ENCODE measurements at regions not wholly inside any gene's neighbourhood (a gene's known extent, or its start where the extent isn't known, plus 50 kb on each side); places are given as distances from the start of the nearest gene placed in this dataset.

DNA sequence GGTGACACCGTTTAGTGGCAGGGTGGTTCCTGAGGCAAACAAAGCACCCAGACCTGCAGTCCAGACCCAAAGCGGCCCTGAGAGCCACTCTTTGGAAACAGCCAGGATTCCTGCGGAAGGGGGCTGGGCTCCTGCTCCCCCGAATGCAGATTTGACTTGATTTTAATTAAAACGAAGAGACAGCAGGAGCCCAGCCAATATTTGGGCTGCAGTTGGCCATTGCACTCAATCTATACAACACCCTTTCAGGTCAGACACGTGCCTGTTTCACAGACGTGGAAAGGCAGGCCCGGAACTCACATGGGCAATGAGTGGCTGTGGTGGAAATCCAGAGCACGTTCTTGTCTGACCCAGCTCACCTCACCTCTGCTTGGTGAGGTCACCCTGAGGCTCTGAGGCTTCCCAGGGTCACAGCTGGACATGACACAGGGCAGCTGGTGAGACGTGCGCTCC is 122.4 kb downstream of the NDUFA10 start:
- TF ChIP-seq, protein P1, sequence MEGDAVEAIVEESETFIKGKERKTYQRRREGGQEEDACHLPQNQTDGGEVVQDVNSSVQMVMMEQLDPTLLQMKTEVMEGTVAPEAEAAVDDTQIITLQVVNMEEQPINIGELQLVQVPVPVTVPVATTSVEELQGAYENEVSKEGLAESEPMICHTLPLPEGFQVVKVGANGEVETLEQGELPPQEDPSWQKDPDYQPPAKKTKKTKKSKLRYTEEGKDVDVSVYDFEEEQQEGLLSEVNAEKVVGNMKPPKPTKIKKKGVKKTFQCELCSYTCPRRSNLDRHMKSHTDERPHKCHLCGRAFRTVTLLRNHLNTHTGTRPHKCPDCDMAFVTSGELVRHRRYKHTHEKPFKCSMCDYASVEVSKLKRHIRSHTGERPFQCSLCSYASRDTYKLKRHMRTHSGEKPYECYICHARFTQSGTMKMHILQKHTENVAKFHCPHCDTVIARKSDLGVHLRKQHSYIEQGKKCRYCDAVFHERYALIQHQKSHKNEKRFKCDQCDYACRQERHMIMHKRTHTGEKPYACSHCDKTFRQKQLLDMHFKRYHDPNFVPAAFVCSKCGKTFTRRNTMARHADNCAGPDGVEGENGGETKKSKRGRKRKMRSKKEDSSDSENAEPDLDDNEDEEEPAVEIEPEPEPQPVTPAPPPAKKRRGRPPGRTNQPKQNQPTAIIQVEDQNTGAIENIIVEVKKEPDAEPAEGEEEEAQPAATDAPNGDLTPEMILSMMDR (IDR thresholded peaks at IDR 0.05), result no peak
- TF ChIP-seq EP300 (IDR thresholded peaks at IDR 0.05), result no peak
- no peak for TF ChIP-seq POLR2AphosphoS5 (IDR thresholded peaks at IDR 0.05)
- no peak for TF ChIP-seq POLR2A (IDR thresholded peaks at IDR 0.05)

Measured in stomach (tissue), 4 donors.